HG03060 (cell line): ENCODE measurements at regions not wholly inside any gene's neighbourhood (a gene's known extent, or its start where the extent isn't known, plus 50 kb on each side); places are given as distances from the start of the nearest gene placed in this dataset.
"Not testable (repeated sequence)": the region's sequence is repeated elsewhere in the genome, so short reads cannot be mapped to it uniquely, and the experiment has no call there.

Source experiments
- ATAC-seq: cut with Tn5 transposase; IDR thresholded peaks from one replicate; pipeline ENCODE4 v1.9.1; 2021; ENCODE audit warnings: low read depth, moderate number of reproducible peaks; ENCODE audit not compliant: unreplicated experiment

GRCh38 chr2:129178356-129178755 lies 801.1 kb upstream of the RAB6C start:
- no peak for ATAC-seq

- no peak for ATAC-seq
These were observed 800.3 kb upstream of the RAB6C start for GRCh38 chr2:129179199-129179598.

GRCh38 chr2:129180124-129180716 lies 799.2 kb upstream of the RAB6C start:
- no peak for ATAC-seq

GRCh38 chr2:129181433-129181832 lies 798.0 kb upstream of the RAB6C start:
- no peak for ATAC-seq

GRCh38 chr2:129181963-129182362 lies 797.5 kb upstream of the RAB6C start:
- no peak for ATAC-seq

GRCh38 chr2:129187343-129187742 lies 792.1 kb upstream of the RAB6C start:
- ATAC-seq, result no peak

GRCh38 chr2:129188451-129188850 lies 791.0 kb upstream of the RAB6C start:
- no peak for ATAC-seq

- no peak for ATAC-seq
These were observed 789.7 kb upstream of the RAB6C start for GRCh38 chr2:129189617-129190319.

GRCh38 chr2:129190494-129190893 lies 789.0 kb upstream of the RAB6C start:
- no peak for ATAC-seq

GRCh38 chr2:129191530-129191929 lies 787.9 kb upstream of the RAB6C start:
- no peak for ATAC-seq

GRCh38 chr2:129192117-129192516 lies 787.3 kb upstream of the RAB6C start:
- ATAC-seq, result no peak

- ATAC-seq, result no peak
These were observed 786.6 kb upstream of the RAB6C start for GRCh38 chr2:129192841-129193253.

GRCh38 chr2:129193961-129194360 lies 785.5 kb upstream of the RAB6C start:
- no peak for ATAC-seq

- no peak for ATAC-seq
These were observed 780.0 kb upstream of the RAB6C start for GRCh38 chr2:129199501-129199900.

- no peak for ATAC-seq
These were observed 777.8 kb upstream of the RAB6C start for GRCh38 chr2:129201696-129202095.

- ATAC-seq, result no peak
These were observed 776.1 kb upstream of the RAB6C start for GRCh38 chr2:129203331-129203730.

GRCh38 chr2:129204581-129204980 lies 774.9 kb upstream of the RAB6C start:
- ATAC-seq, result not testable (repeated sequence)

- no peak for ATAC-seq
These were observed 774.3 kb upstream of the RAB6C start for GRCh38 chr2:129205176-129205575.

- ATAC-seq, result no peak
These were observed 773.7 kb upstream of the RAB6C start for GRCh38 chr2:129205766-129206165.

- no peak for ATAC-seq
These were observed 767.0 kb upstream of the RAB6C start for GRCh38 chr2:129212299-129212958.

GRCh38 chr2:129224022-129224421 lies 755.4 kb upstream of the RAB6C start:
- ATAC-seq, result no peak

GRCh38 chr2:129224486-129224885 lies 755.0 kb upstream of the RAB6C start:
- ATAC-seq, result no peak
